ENCODE measurements at regions not wholly inside any gene's neighbourhood (a gene's known extent, or its start where the extent isn't known, plus 50 kb on each side); places are given as distances from the start of the nearest gene placed in this dataset.

DNA sequence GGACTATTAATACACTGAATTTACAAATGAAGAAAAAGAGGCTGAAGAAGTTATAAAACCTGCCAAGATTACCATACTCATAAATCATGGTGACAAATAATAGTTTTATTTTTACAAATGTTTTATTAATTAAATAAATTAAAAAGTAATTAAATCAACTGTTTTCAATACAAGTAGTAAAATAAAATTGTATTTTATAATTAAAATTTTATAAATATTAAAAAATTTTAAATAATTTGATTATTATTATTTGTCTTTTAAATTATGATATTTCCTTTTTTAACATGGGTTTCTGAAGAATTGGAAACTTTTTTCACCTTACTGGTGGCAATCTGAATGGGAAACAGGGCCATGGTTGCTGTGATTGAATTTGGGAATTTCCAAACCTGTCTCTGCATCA lies 177.3 kb upstream of the TSHZ2 start:
- TF ChIP-seq, protein P1, sequence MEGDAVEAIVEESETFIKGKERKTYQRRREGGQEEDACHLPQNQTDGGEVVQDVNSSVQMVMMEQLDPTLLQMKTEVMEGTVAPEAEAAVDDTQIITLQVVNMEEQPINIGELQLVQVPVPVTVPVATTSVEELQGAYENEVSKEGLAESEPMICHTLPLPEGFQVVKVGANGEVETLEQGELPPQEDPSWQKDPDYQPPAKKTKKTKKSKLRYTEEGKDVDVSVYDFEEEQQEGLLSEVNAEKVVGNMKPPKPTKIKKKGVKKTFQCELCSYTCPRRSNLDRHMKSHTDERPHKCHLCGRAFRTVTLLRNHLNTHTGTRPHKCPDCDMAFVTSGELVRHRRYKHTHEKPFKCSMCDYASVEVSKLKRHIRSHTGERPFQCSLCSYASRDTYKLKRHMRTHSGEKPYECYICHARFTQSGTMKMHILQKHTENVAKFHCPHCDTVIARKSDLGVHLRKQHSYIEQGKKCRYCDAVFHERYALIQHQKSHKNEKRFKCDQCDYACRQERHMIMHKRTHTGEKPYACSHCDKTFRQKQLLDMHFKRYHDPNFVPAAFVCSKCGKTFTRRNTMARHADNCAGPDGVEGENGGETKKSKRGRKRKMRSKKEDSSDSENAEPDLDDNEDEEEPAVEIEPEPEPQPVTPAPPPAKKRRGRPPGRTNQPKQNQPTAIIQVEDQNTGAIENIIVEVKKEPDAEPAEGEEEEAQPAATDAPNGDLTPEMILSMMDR (IDR thresholded peaks at IDR 0.05; ENCODE audit: borderline replicate concordance, extremely low read depth, low read length, poor library complexity, severe bottlenecking) = no peak
- TF ChIP-seq EZH2 (IDR thresholded peaks at IDR 0.05; ENCODE audit: borderline replicate concordance, low read depth, low read length, severe bottlenecking) = no peak
